ENCODE measurements at regions not wholly inside any gene's neighbourhood (a gene's known extent, or its start where the extent isn't known, plus 50 kb on each side); places are given as distances from the start of the nearest gene placed in this dataset.
"Not testable (repeated sequence)": the region's sequence is repeated elsewhere in the genome, so short reads cannot be mapped to it uniquely, and the experiment has no call there.

- no peak for DNase-seq
These were observed 870.3 kb upstream of the CHORDC1 start for GRCh38 chr11:91093141-91093540.

DNA sequence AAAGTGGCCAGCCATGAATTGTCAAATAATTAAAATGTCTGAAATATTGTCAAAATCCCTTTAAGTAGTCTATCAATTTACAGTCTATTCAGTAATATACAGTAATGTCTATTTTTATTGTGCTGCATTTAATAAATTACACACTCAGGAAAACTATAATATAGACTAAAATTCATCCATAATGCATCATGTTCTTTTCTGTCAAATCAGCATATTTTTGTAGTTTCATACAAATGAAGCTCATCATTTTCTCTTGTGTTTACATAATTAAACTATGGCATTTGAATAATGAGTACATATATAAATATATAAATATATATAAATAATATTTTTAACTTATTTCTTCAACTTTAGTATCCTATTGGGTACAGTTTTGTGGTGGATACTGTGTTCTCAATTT, 868.7 kb upstream of the CHORDC1 start:
- DNase-seq, result no peak

- no peak for DNase-seq
These were observed 863.2 kb upstream of the CHORDC1 start for GRCh38 chr11:91086028-91086427.

DNA sequence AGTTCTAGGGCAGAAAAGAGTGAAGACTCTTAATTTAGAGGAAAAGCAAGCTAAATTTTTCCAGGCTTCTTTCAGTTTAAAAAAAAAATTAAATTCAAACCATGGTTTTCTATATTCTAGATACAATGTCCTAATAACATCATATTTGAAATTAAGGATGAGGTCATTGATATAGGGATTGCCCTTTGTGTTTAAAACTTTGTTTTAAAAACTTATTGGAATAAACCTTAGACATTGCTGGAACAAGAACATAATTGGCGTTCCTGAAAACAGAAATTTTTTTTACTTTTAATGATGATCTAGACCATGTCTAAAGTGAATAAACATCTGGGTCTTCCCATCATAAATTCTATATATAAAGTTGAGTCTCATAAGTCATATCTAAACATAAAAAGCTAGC, 859.4 kb upstream of the CHORDC1 start:
- no peak for DNase-seq

DNA sequence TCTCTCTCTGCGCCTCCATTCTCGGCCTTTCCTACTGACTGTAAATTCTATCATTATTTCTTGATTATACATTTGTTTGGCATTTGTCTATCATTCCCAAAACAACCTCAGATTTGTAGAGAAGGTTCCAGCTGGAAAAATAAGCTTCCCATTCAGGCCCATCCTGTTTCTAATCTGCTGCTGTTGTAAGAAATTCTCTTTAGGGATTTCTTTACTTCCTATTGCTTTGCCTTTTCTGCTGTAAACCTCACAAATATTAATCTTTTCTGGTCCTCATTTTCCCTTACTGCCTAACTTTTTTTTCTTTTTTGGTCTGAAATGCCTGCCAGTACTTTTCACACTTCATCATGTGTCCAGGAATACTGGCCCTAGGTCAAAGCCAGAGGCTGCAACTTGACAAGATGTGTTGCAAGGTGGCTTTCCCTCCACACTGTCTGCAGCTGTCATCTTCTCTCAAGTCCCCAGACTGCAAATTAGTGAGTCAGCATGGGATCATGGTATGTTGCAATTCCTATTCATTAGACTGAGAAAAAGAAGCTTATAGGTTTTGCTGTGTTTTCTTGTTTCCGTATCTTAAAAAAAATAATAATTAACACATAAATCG, 858.7 kb upstream of the CHORDC1 start:
- DNase-seq, result no peak

- DNase-seq, result no peak
These were observed 855.4 kb upstream of the CHORDC1 start for GRCh38 chr11:91078221-91078620.

DNA sequence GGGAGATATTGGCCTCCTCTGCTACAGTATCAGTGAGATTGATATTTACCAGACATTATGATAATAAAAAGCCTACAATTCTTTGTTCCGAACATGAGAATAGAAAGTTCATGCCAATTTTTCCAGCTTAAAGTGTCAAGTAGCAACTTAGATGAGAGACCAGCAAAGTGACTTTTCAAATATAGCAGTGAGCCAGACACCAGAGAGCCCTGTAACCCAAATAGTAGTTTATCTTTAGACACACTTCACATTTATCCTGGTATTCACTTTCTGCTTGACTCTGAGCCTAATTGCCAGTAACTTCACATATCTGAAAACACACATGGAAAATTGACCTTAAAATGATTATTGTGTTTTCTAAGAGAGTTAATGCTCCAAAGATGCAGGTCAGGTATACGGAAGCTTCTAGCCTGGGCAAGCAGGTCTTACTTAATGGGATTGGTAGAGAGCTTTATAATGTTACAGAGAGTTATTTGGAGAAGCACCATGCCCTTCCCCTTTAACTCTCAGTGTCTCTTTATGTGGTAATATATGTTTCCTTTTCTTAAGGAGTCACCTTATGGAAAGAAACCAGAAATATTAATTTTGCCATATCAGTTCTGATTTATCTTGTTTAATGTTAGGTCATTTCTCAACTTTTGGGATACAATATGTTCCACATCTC, 852.3 kb upstream of the CHORDC1 start:
- no peak for DNase-seq

- DNase-seq, result no peak
These were observed 844.8 kb upstream of the CHORDC1 start for GRCh38 chr11:91067666-91068065.

DNA sequence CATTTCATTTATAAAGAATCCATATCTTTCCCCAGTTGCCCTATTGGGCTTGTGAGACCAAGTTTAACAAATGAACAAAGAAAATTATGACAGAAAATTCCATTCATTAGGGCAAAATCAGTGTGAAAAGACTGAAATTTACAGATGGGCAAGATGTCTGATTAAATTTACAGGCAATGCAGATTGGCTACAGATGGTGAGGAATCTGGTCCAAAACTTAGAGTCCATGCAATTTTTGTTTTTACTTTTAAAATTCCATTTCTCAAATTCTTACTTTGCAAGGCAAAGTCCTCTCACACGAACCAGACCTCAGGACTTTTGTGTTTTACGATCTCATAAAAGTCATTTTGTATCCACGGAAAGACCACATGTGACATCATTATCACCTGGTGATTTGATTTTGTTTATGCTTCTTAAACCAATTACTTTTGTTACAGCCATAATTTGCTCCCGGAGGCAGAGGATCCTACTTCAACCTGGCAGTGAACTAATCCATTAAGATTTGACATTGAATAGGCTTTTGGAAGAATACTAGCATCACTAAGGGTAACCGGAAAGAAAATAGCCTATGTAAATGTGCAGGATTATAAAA, 843.7 kb upstream of the CHORDC1 start:
- DNase-seq, result no peak

DNA sequence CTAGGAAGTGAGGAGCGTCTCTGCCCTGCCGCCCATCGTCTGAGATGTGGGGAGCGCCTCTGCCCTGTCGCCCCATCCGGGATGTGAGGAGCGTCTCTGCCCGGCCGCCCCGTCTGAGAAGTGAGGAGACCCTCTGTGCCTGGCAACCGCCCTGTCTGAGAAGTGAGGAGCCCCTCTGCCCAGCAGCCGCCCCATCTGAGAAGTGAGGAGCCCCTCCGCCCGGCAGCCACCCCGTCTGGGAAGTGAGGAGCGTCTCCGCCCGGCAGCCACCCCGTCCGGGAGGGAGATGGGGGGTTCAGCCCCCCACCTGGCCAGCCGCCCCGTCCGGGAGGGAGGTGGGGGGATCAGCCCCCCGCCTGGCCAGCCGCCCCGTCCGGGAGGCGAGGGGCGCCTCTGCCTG, 840.5 kb upstream of the CHORDC1 start:
- not testable (repeated sequence) for DNase-seq

DNA sequence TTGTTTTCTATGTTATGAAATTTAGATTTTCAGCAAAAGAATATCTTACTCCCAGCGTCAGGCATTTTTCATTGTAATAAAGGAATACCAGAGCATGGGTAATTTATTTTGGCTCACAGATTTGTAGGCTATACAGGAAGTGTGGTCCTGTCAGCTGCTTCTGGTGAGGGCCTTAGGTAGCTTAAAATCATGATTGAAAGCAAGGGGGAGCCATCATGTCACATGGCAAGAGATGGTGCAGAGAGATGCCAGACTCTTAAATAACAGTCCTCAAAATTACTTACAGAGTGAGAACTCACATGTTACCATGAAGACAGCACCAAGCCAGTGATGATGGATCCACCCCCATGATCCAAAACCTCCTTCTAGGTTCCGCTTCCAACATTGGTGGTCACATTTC, 825.0 kb upstream of the CHORDC1 start:
- no peak for DNase-seq

GRCh38 chr11:91046261-91046660, 823.4 kb upstream of the CHORDC1 start:
- DNase-seq, result no peak

- no peak for DNase-seq
These were observed 818.8 kb upstream of the CHORDC1 start for GRCh38 chr11:91041626-91042025.

DNA sequence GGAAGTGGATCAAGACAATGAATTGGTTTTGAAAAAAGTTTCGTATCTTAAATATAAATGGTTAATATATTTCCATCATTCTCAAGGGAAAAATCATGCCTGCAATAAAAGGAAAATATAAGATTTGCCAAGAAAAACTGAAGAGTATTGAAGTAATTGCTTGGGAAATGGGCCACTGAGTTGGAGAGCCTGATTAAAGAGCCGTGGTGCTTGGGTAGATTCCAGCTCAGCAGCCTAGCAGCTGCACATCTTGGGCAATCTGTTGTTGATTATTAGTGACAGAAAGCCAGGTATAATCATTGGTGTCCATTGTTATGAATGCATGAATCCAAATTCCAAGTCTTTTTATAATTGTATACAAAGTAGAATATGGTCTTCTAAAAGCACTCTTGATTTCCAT, 800.9 kb upstream of the CHORDC1 start:
- no peak for DNase-seq

- DNase-seq, result no peak
These were observed 788.7 kb upstream of the CHORDC1 start for GRCh38 chr11:91011503-91011902.

DNA sequence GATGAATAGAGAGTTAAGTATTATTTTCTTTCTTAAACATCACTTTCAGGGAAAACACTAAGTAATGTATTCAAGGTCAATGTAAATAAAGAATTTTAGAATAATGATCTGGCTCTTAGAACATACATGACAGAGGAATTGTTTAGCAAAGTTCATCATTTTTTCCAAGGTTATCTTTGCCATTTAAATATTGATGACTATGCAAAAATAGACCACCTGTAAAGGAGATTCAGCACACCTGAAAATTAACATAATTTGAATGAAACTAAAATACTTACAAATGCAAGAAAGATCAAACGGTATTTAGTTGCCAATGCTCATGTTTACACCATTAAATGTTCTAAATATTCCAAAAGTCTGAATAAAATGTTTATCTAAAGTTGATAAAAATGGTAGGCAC, 782.6 kb upstream of the CHORDC1 start:
- DNase-seq, result no peak

DNA sequence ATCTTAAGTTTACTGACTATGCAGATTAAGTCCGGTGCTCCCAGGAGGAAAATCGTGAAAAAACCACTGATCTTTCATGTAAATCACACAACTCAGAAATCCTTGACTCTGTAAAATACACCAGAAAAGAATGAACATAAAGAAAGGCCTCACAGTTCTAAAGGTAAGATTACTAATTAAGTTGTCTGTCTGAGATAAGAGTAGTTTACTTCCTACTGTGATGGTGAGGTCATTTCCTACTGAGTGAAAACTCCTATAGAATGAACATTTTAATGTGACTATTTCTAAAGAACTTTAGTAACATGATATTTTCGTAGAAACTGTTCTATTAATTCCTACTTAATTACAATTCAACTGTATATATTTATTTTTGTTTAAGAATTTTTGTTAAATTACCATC, 774.4 kb upstream of the CHORDC1 start:
- no peak for DNase-seq

GRCh38 chr11:90972159-90972558, 749.3 kb upstream of the CHORDC1 start:
- not testable (repeated sequence) for DNase-seq

GRCh38 chr11:90947930-90948329, 725.1 kb upstream of the CHORDC1 start:
- no peak for DNase-seq

GRCh38 chr11:90930252-90930651, 707.4 kb upstream of the CHORDC1 start:
- no peak for DNase-seq

DNA sequence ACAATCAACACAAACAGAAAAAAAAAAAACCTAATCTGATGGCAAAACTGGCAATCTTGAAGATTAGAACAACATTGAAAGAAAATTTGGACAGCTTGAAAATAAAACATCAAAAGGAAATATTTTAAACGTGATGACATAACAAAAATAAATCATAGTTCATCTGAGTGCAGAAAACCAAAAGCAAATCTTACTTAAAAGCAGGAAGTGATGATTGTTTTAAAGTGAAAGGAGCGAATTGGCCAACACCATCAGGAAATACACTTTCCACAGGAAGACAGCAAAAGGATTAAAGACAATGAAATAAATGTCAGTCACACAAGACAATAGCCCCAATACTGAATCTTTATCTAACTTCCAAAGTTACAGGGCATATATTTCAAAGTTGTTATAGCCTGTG, 696.5 kb upstream of the CHORDC1 start:
- no peak for DNase-seq

DNA sequence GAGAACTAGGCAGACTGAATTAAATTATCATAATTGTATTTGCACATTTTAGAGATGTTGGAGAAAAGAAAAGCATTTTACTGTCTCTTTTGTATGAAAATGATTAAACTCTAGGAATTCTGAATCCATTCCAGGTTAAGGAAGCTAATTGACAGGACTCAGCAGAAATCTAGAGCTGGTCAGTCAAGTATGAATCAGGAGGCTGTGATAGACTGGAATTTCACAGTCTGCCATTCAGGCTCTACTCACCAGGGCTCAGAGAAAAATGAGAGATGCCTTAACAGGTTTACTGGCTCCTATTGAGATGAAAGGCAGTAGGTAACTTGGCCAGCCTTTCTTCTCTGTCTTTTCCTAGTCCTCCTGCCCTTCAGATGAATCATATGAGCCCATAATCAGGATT, 693.9 kb upstream of the CHORDC1 start:
- DNase-seq, result no peak

DNA sequence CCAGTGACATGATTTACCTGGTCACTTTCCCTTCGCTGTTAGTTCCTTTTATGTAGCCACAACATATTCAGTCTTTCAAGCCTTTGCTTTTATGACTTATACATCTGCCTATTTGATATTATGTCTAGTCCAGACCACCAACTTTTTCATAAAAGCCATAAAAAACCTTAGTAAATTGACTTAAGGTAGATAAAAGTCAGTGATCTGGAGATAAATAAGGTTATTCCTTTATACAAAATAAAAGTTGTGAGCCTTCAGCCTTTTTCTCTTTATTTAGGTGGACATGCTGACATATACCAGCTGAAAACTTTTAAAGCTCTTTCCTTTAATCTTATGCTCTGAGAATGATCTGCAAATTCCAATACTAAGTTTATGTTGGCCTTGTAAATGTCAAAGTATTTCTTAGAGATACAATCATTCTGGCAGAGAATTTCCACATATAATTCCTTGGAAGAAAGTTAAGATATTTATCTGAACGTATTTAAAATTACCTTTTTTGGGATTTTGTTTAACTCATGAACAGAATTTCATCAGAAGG, 690.4 kb upstream of the CHORDC1 start:
- no peak for DNase-seq

- no peak for DNase-seq
These were observed 689.8 kb upstream of the CHORDC1 start for GRCh38 chr11:90912631-90913030.

DNA sequence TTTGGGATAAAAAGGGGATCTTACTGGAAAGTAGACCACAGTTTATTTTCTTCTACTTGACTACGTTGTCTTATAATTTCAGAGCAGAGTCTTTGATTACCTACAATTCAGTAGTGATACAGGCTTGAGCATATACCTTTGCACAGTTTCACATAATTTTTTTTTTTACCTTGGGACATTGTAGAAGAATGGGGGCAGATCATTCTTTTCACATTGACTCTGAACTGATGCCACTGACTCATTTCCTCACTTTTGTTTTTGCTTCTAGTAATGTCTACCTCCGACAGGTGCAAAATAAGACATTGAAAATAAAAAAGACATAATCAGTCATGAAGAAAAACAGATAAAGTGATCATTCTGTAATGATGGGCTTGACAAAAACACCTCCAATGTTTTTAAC, 688.3 kb upstream of the CHORDC1 start:
- no peak for DNase-seq
